A549 (cell line): ENCODE measurements at regions not wholly inside any gene's neighbourhood (a gene's known extent, or its start where the extent isn't known, plus 50 kb on each side); places are given as distances from the start of the nearest gene placed in this dataset.

ENCODE experiments used
- ATAC-seq, 2 experiments: fragments of 200-7000 bp in 1 of 2; fragments of >200 bp in 1 of 2; cut with Nextera tagmentation in 1 of 2; cut with Tn5 transposase in 1 of 2; 3 replicates each; pipeline versions ENCODE4 v1.8.0 to v1.9.1; 2018 to 2020; ENCODE audit warnings: mild to moderate bottlenecking in 1 of 2, moderate library complexity in 1 of 2
- CTCF ChIA-PET: fragments of 300-600 bp; sonication (Branson Sonifier 250); formaldehyde crosslinking; extraction: SDS; loops from one replicate; lab custom pipeline; 2021; ENCODE audit warnings: antibody characterized with exemption, inconsistent platforms; lab: Yijun Ruan, JAX
- POLR2A ChIA-PET: fragments of 350-600 bp; formaldehyde crosslinking; extraction: SDS; loops from one replicate; lab custom pipeline; 2021; ENCODE audit warnings: antibody characterized with exemption, inconsistent platforms; lab: Yijun Ruan, JAX
- DNase-seq, 2 experiments: peaks; one replicate each; pipeline versions ENCODE4 v3.0.0 to v3.0.0-alpha.2; 2011 to 2016; ENCODE audit warnings: low read depth in 1 of 2, low spot score in 1 of 2
- FAIRE-seq: peaks from 2 replicates; lab custom pipeline; 2011; peaks lifted over from hg19 to GRCh38; lab: Jason Lieb, UNC
- H3K27ac ChIP-seq, 2 experiments: fragments of >200 bp; sonication (Bioruptor Twin); formaldehyde crosslinking; 3 replicates each; pipeline ENCODE4 v1.5.1; 2016 to 2017
- H3K4me1 ChIP-seq: fragments of >200 bp; sonication (Bioruptor Twin); formaldehyde crosslinking; 3 replicates; pipeline ENCODE4 v1.6.1; 2016
- H3K4me2 ChIP-seq: fragments of >200 bp; sonication (Bioruptor Twin); formaldehyde crosslinking; 3 replicates; pipeline ENCODE4 v1.6.1; 2016
- H3K4me3 ChIP-seq: fragments of >200 bp; sonication (Bioruptor Twin); formaldehyde crosslinking; 3 replicates; pipeline ENCODE4 v1.5.1; 2016
- H3K9me3 ChIP-seq: fragments of >200 bp; sonication (Bioruptor Twin); formaldehyde crosslinking; 3 replicates; pipeline ENCODE4 v1.6.1; 2016
- BHLHE40 ChIP-seq: IDR thresholded peaks from 2 replicates; pipeline ENCODE4 v1.6.1; 2012; ENCODE audit warnings: low read depth, low read length, inconsistent platforms
- CEBPB ChIP-seq, 2 experiments: fragments of >200 bp in 1 of 2; sonication (Bioruptor Twin) in 1 of 2; formaldehyde crosslinking in 1 of 2; IDR thresholded peaks; 2 replicates each; pipeline ENCODE4 v1.6.1; 2012 to 2016
- CHD2 ChIP-seq: fragments of 150-350 bp; IDR thresholded peaks from 2 replicates; pipeline ENCODE4 v1.6.1; 2014; ENCODE audit warnings: low read length; ENCODE audit not compliant: partially characterized antibody
- CHD4 ChIP-seq: fragments of 200-600 bp; sonication (generic); IDR thresholded peaks from 2 replicates; pipeline ENCODE4 v1.6.1; 2016; ENCODE audit warnings: antibody characterized with exemption, mild to moderate bottlenecking, borderline replicate concordance
- EHMT2 ChIP-seq: fragments of 200-600 bp; sonication (generic); IDR thresholded peaks from 2 replicates; pipeline ENCODE4 v1.6.1; 2016; ENCODE audit warnings: antibody characterized with exemption, low read depth, mild to moderate bottlenecking, moderate library complexity
- EP300 ChIP-seq, 2 experiments: fragments of >200 bp; sonication (Bioruptor Twin); formaldehyde crosslinking; IDR thresholded peaks; 2 replicates in 1 of 2; 3 replicates in 1 of 2; pipeline ENCODE4 v1.6.1; 2016 to 2017
- FOXS1 ChIP-seq: fragments of 250-450 bp; sonication (Bioruptor Pico); IDR thresholded peaks from 2 replicates; pipeline ENCODE4 v1.5.0; 2020; ENCODE audit warnings: mild to moderate bottlenecking, moderate library complexity
- GATA3 ChIP-seq: IDR thresholded peaks from 2 replicates; pipeline ENCODE4 v1.6.1; 2012; ENCODE audit warnings: borderline replicate concordance
- HOXB5 ChIP-seq: fragments of 250-450 bp; sonication (Bioruptor Pico); IDR thresholded peaks from 2 replicates; pipeline ENCODE4 v1.5.0; 2020; ENCODE audit warnings: mild to moderate bottlenecking, moderate library complexity
- JUN ChIP-seq, 2 experiments: fragments of >200 bp; sonication (Bioruptor Twin); formaldehyde crosslinking; IDR thresholded peaks; 2 replicates in 1 of 2; 3 replicates in 1 of 2; pipeline ENCODE4 v1.6.1; 2016 to 2017
- JUNB ChIP-seq: fragments of >200 bp; sonication (Bioruptor Twin); formaldehyde crosslinking; IDR thresholded peaks from 2 replicates; pipeline ENCODE4 v1.6.1; 2016
- KDM1A ChIP-seq: fragments of 200-600 bp; sonication (generic); IDR thresholded peaks from 2 replicates; pipeline ENCODE4 v1.6.1; 2016; ENCODE audit warnings: low read depth, mild to moderate bottlenecking
- MAFK ChIP-seq: fragments of 450-650 bp; IDR thresholded peaks from 2 replicates; pipeline ENCODE4 v1.6.1; 2014; ENCODE audit not compliant: partially characterized antibody
- NR3C1 ChIP-seq: fragments of >200 bp; sonication (Bioruptor Twin); formaldehyde crosslinking; IDR thresholded peaks from 3 replicates; pipeline ENCODE4 v1.6.1; 2017
- POLR2A ChIP-seq: IDR thresholded peaks from 2 replicates; pipeline ENCODE4 v1.6.1; 2012; ENCODE audit warnings: mild to moderate bottlenecking, low read length
- RAD21 ChIP-seq, 2 experiments: fragments of >200 bp in 1 of 2; sonication (Bioruptor Twin) in 1 of 2; formaldehyde crosslinking in 1 of 2; IDR thresholded peaks in 1 of 2; conservative IDR thresholded peaks in 1 of 2; 2 replicates in 1 of 2; 3 replicates in 1 of 2; pipeline ENCODE4 v1.6.1; 2012 to 2018; ENCODE audit warnings: inconsistent platforms in 1 of 2
- RCOR1 ChIP-seq: fragments of 150-350 bp; IDR thresholded peaks from 2 replicates; pipeline ENCODE4 v1.6.1; 2014; ENCODE audit warnings: antibody characterized with exemption, low read length, low read depth
- RFX5 ChIP-seq: fragments of 450-650 bp; IDR thresholded peaks from 2 replicates; pipeline ENCODE4 v1.7.1; 2014; ENCODE audit warnings: antibody characterized with exemption, mild to moderate bottlenecking, moderate library complexity
- RNF2 ChIP-seq: fragments of 200-600 bp; sonication (generic); IDR thresholded peaks from 2 replicates; pipeline ENCODE4 v1.6.1; 2016; ENCODE audit warnings: low read depth, mild to moderate bottlenecking, antibody characterized with exemption, moderate library complexity, borderline replicate concordance
- SREBF2 ChIP-seq: fragments of 450-650 bp; IDR thresholded peaks from 2 replicates; pipeline ENCODE4 v1.6.1; 2014; ENCODE audit warnings: mild to moderate bottlenecking, moderate library complexity
- TP53 ChIP-seq: fragments of 250-450 bp; sonication (Bioruptor Pico); IDR thresholded peaks from 2 replicates; pipeline ENCODE4 v1.5.0; 2021; ENCODE audit warnings: mild to moderate bottlenecking, moderate library complexity
- ZSCAN20 ChIP-seq: fragments of 250-450 bp; sonication (Bioruptor Pico); IDR thresholded peaks from 2 replicates; pipeline ENCODE4 v1.8.0; 2022; ENCODE audit warnings: mild to moderate bottlenecking, moderate library complexity
- WGBS: methylation state at CpG from one replicate; pipeline ENCODE4 v1.1.6; 2017; ENCODE audit errors: missing lambda C conversion rate; 5-methylcytosine and 5-hydroxymethylcytosine counted together
- TF ChIP-seq, protein P1 (sequence below): IDR thresholded peaks from 2 replicates; pipeline ENCODE4 v1.6.1; 2012; ENCODE audit warnings: low read depth, borderline replicate concordance
- TF ChIP-seq, protein P2 (sequence below): fragments of >200 bp; sonication (Bioruptor Twin); formaldehyde crosslinking; IDR thresholded peaks from 3 replicates; pipeline ENCODE4 v1.5.1; 2016
- TF ChIP-seq, protein P3 (sequence below): IDR thresholded peaks from 2 replicates; pipeline ENCODE4 v1.6.1; 2012
- TF ChIP-seq, protein P4 (sequence below): fragments of 250-450 bp; sonication (Bioruptor Pico); IDR thresholded peaks from 2 replicates; pipeline ENCODE4 v1.5.0; 2020; ENCODE audit warnings: low read depth, mild to moderate bottlenecking, moderate library complexity

DNA sequence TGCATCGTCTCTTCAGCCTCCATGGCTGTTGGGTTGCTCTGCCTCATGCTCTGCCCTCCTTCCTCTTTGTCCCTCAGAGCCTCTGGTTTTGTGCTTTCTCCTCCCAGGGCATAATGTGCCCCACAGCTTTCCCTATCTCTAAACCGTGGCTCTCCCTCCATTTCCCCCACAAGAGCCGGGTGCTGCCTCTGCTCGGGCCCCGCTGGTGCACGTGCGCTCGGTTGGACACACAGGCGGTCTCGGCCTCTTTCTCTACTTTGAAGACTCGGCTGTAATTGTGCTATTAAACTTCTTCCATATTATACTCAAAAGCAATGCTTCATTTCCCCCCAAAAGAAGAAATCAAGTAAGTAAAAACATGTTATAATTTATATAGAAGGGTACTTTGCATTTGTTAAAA, 109.7 kb upstream of the KLF14 start:
- ATAC-seq, result no peak
- Histone ChIP-seq H3K4me3 (no peak overlapping the region), H3K9me3 (no peaks in the 10 kb centered on the region), H3K27ac (peak overlapping the region in 1 of 2 experiments; percentile 87; a peak in 4 of 6 replicates), H3K4me1 (peaks cover 44% of the 10 kb centered on the region), H3K4me2 (no peak overlapping the region)
- 94% methylated on average over 11 of the region's 11 CpGs for WGBS
- ChIA-PET POLR2A (no interaction called here), CTCF (interaction anchor here (1.1 to 1.4 kb wide), 2 partner anchors 11 to 53 kb away, joined by 3 read pairs; no protein-coding TSS in a partner anchor)
- FAIRE-seq, result no peak
- no peak for TF ChIP-seq POLR2A
- TF ChIP-seq CHD4, result no peak
- no peak for TF ChIP-seq KDM1A
- TF ChIP-seq ZSCAN20 (CRISPR knock-in tag), result no peak
- TF ChIP-seq FOXS1 (CRISPR knock-in tag), result no peak
- TF ChIP-seq RCOR1, result no peak
- TF ChIP-seq EHMT2, result no peak
- TF ChIP-seq BHLHE40, result no peak
- no peak for TF ChIP-seq RFX5
- no peak for DNase-seq

DNA sequence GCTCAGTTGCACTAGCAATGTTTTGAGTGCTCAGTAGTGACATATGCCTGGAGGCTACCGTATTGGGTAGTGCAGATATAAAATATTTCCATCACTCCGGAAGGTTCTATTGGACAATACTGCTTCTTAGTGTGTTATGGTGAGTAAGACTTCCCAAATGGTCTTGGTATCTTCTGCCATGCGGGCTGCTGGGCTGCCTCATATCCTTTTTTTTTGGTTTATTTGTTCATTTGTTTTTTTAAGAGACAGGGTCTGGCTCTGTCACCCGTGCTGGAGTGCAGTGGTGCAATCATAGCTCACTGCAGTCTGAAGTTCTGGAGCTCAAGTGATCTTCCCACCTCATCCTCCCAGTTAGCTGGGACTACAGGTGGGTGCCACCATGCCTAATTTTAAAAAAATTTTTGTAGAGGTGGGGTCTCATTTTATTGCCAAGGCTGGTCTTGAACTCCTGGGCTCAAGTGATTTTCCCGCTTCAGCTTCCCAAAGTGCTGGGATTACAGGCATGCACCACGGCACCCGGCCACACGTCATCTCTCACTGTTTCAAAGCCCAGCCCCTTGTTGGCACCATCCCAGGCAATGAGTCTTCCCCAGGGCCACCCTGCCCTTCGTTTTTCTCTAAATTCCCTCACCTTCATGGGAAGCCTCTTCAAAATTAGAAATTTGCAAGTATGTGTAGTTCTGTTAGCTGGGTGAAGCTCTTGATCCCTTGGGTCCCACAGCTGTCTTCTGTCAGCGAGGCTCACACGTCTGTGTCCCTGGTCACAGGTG, 111.0 kb upstream of the KLF14 start:
- ChIA-PET CTCF (interaction anchor here (0.8 to 1.9 kb wide), 4 partner anchors 9 to 774 kb away, joined by 3 to 6 read pairs (median 4); partner anchors contain the start of gene KLHDC10), POLR2A (interaction anchor here (0.5 to 1.2 kb wide), 3 partner anchors 28 to 689 kb away, joined by 3 to 4 read pairs (median 3); no protein-coding TSS in a partner anchor)
- TF ChIP-seq, protein P1, sequence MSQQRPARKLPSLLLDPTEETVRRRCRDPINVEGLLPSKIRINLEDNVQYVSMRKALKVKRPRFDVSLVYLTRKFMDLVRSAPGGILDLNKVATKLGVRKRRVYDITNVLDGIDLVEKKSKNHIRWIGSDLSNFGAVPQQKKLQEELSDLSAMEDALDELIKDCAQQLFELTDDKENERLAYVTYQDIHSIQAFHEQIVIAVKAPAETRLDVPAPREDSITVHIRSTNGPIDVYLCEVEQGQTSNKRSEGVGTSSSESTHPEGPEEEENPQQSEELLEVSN, result peak; percentile 68; the same call in 1 of the 2 replicates
- TF ChIP-seq, protein P2, sequence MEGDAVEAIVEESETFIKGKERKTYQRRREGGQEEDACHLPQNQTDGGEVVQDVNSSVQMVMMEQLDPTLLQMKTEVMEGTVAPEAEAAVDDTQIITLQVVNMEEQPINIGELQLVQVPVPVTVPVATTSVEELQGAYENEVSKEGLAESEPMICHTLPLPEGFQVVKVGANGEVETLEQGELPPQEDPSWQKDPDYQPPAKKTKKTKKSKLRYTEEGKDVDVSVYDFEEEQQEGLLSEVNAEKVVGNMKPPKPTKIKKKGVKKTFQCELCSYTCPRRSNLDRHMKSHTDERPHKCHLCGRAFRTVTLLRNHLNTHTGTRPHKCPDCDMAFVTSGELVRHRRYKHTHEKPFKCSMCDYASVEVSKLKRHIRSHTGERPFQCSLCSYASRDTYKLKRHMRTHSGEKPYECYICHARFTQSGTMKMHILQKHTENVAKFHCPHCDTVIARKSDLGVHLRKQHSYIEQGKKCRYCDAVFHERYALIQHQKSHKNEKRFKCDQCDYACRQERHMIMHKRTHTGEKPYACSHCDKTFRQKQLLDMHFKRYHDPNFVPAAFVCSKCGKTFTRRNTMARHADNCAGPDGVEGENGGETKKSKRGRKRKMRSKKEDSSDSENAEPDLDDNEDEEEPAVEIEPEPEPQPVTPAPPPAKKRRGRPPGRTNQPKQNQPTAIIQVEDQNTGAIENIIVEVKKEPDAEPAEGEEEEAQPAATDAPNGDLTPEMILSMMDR, result no peak
- TF ChIP-seq JUN (IDR thresholded peaks at IDR 0.05), result 0 out of 5 replicates have a peak, but pooled peaks of 1 of the 2 experiments have one; percentile 21
- 35% methylated on average over 11 of the region's 11 CpGs for WGBS
- FAIRE-seq (no peak), ATAC-seq (peak; percentile 62 to 69; a peak in 5 of 6 replicates), DNase-seq (peak; percentile 59 to 81)
- peak overlapping the region; percentile 79 to 87 for H3K27ac ChIP-seq
- peak overlapping the region; percentile 88 for H3K4me2 ChIP-seq
- peak overlapping the region; percentile 21; the same call in 2 of the 3 replicates for H3K4me3 ChIP-seq
- no peaks in the 10 kb centered on the region for H3K9me3 ChIP-seq
- peaks cover 31% of the 10 kb centered on the region for H3K4me1 ChIP-seq

DNA sequence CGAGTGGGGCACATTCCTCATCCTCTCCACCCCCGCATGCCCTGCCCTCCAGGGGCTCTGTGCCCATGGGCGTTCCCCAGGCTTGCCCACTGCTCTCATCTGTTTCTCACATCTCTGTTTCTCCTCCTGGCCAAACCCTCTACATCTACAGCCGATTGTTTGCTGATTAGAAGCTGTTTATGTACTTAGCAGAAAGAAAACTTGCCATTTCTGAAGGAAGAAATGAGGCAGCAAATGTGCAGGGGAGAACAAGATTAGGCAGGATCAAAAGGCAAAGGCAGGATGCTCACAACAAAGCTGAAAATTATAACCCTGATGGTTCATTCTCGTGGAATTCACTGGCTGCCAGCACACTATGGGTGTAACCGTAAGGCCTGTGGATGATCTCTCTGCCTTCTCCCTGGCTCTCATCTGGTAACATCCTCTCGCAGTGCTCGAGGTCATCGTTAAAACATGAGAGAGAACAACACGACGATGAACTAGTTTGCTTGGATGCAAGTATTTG, 111.6 kb upstream of the KLF14 start:
- Histone ChIP-seq H3K4me1 (peaks cover 29% of the 10 kb centered on the region), H3K4me2 (peak overlapping the region; percentile 88), H3K4me3 (peak overlapping the region; percentile 21; the same call in 2 of the 3 replicates), H3K9me3 (no peaks in the 10 kb centered on the region), H3K27ac (peak overlapping the region; percentile 79 to 87)
- FAIRE-seq, result peak; percentile 59
- WGBS, result 3% methylated on average over 11 of the region's 11 CpGs
- ATAC-seq, result peak; percentile 79 to 81
- peak; percentile 73 to 79 for DNase-seq
- CTCF ChIA-PET, result interaction anchor here (0.8 to 1.9 kb wide), 4 partner anchors 10 to 774 kb away, joined by 3 to 6 read pairs (median 4); partner anchors contain the start of gene KLHDC10
- POLR2A ChIA-PET, result interaction anchor here (0.9 to 1.2 kb wide), 2 partner anchors 28 to 48 kb away, joined by 3 read pairs; no protein-coding TSS in a partner anchor
- TF ChIP-seq HOXB5 (CRISPR knock-in tag) (no peak), RAD21 (conservative IDR thresholded peaks at IDR 0.05 in 1 of 2, IDR thresholded peaks at IDR 0.05 in 1 of 2) (0 out of 5 replicates have a peak, but pooled peaks of 1 of the 2 experiments have one; percentile 4), POLR2A (no peak), TP53 (CRISPR knock-in tag) (peak; percentile 72; the same call in 1 of the 2 replicates), SREBF2 (no peak), CHD2 (no peak), NR3C1 (no peak), JUN (IDR thresholded peaks at IDR 0.05) (peak in 1 of 2 experiments; percentile 43; a peak in 1 of 5 replicates), RNF2 (no peak), ZSCAN20 (CRISPR knock-in tag) (no peak), EP300 (IDR thresholded peaks at IDR 0.05) (peak in 1 of 2 experiments; percentile 45; a peak in 1 of 5 replicates), JUNB (peak; percentile 31; the same call in 1 of the 2 replicates), GATA3 (peak; percentile 75; the same call in 1 of the 2 replicates), MAFK (no peak), CEBPB (IDR thresholded peaks at IDR 0.05) (peak in 1 of 2 experiments; percentile 27; a peak in 1 of 4 replicates)
- TF ChIP-seq, protein P3, sequence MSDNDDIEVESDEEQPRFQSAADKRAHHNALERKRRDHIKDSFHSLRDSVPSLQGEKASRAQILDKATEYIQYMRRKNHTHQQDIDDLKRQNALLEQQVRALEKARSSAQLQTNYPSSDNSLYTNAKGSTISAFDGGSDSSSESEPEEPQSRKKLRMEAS, result peak; percentile 75
- TF ChIP-seq, protein P4, sequence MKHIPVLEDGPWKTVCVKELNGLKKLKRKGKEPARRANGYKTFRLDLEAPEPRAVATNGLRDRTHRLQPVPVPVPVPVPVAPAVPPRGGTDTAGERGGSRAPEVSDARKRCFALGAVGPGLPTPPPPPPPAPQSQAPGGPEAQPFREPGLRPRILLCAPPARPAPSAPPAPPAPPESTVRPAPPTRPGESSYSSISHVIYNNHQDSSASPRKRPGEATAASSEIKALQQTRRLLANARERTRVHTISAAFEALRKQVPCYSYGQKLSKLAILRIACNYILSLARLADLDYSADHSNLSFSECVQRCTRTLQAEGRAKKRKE (CRISPR knock-in tag), result no peak
- TF ChIP-seq, protein P2, result no peak
